LNCAP (cell line): ENCODE measurements at regions not wholly inside any gene's neighbourhood (a gene's known extent, or its start where the extent isn't known, plus 50 kb on each side); places are given as distances from the start of the nearest gene placed in this dataset.

Experiments used
- TF ChIP-seq, protein P1 (sequence below): fragments of 450-650 bp; IDR thresholded peaks from 2 replicates; pipeline ENCODE4 v1.5.1; 2017; ENCODE audit warnings: mild to moderate bottlenecking

DNA sequence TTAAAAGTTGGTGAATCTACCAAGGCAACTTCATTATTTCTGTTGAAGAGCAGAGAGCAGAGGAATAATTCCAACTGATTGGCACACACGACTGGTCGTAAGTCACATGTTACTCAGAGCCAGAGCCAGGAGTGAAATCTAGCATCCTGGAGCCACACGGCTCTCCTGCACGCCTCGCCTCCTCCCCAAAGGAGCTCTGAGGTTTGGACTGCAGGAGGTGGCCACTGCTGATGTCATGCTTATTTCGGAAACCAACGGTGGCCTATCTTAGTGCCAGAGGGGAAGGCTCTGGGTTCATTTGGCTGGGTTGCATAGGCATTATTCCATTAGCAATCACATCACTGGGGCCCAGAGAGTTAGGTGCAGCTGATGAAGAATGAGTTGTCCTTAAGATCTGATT, 123.5 kb upstream of the RALGAPA2 start:
- TF ChIP-seq, protein P1, sequence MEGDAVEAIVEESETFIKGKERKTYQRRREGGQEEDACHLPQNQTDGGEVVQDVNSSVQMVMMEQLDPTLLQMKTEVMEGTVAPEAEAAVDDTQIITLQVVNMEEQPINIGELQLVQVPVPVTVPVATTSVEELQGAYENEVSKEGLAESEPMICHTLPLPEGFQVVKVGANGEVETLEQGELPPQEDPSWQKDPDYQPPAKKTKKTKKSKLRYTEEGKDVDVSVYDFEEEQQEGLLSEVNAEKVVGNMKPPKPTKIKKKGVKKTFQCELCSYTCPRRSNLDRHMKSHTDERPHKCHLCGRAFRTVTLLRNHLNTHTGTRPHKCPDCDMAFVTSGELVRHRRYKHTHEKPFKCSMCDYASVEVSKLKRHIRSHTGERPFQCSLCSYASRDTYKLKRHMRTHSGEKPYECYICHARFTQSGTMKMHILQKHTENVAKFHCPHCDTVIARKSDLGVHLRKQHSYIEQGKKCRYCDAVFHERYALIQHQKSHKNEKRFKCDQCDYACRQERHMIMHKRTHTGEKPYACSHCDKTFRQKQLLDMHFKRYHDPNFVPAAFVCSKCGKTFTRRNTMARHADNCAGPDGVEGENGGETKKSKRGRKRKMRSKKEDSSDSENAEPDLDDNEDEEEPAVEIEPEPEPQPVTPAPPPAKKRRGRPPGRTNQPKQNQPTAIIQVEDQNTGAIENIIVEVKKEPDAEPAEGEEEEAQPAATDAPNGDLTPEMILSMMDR, result no peak

GRCh38 chr20:20834008-20834407, 121.6 kb upstream of the RALGAPA2 start:
- TF ChIP-seq, protein P1, result no peak

GRCh38 chr20:20832715-20833114, 120.3 kb upstream of the RALGAPA2 start:
- TF ChIP-seq, protein P1, result no peak

GRCh38 chr20:20831794-20832193, 119.3 kb upstream of the RALGAPA2 start:
- TF ChIP-seq, protein P1, result no peak

- TF ChIP-seq, protein P1, result no peak
Measured at GRCh38 chr20:20829681-20830080, 117.2 kb upstream of the RALGAPA2 start.

GRCh38 chr20:20827992-20828597, 115.7 kb upstream of the RALGAPA2 start:
- TF ChIP-seq, protein P1, result no peak

DNA sequence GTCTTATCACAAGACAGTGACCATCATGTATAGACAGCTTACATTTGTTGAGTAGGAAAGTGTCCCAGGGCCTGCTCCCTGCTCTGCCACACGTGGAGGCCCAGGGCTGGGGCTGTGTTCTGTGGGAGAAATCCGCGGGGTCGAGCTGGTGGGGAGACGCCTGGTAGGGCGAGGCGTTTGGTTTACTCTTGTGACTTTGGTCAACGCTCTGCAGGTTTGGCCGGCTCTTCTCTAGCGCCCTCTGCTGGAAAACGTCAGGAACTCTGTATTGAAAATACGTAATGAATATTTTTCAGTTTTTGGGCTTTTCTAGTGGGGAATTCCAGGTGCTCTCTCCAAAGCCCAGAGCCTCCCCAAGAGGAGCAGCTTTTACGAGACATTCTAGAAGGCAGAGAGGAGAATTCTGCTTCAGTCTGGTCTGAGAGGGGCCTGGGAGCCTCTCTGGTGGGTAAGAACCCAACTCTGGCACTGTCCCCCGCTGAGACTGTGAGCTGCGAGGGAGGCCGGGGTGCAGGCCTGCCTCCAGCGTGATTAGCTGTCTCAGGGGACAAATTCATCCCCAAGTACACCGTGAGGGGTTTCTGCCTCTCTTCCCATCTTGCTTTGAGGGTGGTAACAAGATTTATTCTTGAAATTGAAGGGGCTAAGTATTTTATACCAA, 112.6 kb upstream of the RALGAPA2 start:
- TF ChIP-seq, protein P1, result peak; percentile 80

DNA sequence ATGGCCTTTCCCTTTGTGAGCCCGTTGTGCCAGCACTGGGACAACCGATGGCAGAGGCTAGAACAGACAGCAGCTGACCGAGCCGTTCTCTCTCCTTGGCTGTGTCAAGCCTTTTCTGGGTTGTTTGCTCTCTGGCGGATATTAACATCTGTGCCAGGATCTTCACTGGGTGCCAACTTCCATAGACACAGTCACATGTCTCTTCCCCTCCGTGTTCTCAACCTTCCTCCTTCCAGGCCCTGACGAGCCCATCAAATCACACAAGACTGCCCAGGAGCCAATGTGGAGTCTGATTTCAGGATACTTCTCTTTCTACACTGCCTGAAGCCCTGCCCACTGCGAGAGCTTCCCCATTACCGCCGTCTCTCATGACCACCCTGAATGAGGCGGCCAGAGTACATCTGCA, 111.0 kb upstream of the RALGAPA2 start:
- TF ChIP-seq, protein P1, result no peak
